Kidney capillary endothelial cell (primary cell): ENCODE measurements at regions not wholly inside any gene's neighbourhood (a gene's known extent, or its start where the extent isn't known, plus 50 kb on each side); places are given as distances from the start of the nearest gene placed in this dataset.

ENCODE experiments used
- DNase-seq: peaks from one replicate; pipeline ENCODE4 v3.0.0-alpha.2; 2018; ENCODE audit warnings: low spot score

DNA sequence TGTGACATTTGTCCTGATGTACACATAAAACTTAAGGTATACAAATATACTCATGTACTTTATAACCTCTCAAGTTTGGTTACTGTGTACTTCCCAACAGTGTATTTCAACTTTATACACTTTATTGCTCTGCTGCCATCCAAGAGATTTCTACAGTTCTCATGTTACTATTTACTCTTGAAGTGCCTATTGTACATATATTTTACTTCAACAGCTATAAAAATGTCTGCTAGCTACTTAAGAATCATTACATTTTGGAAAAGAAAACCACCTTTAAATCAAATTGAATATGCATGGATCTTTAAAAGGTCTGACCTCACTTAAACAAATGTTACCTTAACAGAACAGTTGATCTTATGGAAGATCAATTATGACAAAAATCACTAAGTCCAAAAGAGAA is 1056.4 kb downstream of the ADGRL3 start:
- DNase-seq = no peak

DNA sequence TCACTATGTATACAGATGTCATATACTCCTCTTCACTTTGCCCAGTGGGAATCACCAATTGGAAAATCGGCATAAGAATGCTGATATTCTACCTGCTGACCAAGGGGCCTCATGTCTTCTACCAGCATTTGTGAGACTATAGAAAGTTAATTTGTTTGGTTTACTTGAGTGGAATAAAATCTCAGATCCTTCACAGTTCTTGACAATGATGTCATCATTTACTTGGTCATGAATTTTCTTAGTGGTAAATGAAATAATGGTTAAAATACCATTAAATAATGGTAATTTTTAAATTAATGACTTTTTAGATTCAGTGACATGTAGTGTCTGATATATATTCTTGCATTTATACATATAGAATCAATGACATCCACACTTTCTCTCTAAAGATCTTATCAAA is 1052.6 kb downstream of the ADGRL3 start:
- DNase-seq = no peak

DNA sequence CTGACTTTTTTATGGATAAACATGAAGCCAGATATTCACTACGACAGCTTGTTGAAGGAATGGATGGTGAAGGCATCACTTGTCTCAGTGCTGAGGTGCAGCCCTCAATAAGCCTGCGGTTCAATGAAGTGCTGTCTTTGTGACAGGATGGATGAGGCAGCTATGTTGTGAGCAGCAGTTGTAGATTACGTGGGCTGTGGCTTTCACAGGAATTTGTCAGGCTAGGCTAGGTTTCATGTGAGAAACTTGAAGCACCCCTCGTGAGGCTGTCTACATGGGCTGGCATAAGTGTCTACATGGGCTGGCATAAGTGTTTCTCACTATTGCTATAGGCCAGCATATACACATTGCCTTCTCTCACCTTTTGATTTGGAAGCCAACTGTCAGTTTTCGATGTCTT is 1050.0 kb downstream of the ADGRL3 start:
- no peak for DNase-seq

DNA sequence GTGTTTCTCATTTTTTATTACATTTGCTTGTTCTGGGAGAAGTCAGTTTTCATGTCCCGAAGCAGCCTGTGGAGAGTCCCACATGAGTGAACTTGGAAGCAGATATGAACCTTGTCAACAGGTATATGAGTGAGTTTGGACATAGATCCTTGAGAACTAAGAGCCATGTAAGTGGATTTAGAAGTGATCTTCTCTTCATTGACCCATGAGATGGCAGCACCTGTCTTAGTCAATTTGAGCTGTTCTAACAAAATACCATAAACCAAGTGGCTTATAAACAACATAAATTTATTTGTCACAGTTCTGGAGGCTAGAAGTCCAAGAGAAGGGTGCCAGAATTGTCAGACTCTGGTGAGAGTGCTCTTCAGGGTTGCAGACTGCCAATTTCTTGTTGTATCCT is 1043.8 kb downstream of the ADGRL3 start:
- no peak for DNase-seq

DNA sequence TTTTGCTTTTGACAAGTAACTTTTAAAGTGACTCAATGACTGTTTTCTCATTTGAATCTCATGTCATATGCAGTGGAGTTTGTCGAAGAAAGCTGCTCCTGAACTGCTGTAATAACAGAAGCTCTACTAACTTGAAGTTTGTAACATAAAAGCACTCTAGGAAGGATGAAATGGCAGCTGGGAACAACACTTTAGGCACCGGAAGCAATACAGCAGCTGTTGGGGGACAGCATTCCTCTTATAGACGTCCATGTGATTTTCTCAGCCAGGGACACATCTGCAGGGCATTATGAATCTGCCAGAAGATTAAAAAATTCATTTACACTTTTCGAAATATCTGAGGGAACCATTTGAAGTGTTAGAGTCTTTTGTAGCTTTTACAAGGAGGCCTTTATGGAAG is 1035.8 kb downstream of the ADGRL3 start:
- DNase-seq = no peak

DNA sequence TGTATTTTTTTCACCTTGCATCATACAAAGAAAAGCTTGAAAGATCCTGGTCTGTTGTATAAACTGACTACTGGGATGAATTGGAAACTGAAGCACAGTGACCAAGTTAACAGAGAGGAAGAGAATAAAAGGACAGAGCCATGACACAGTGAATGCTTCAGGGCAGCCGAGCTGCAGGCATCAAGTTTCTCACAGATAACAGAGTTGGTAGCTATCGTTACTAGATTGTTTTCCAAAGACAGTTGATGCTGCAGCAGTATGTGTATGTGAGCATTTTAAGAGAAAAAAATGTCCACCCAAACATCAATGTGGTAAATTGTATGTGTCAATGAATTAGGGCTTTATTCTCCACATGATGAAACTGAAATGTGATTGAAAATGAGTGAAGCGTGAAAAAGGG is 1032.7 kb downstream of the ADGRL3 start:
- no peak for DNase-seq

DNA sequence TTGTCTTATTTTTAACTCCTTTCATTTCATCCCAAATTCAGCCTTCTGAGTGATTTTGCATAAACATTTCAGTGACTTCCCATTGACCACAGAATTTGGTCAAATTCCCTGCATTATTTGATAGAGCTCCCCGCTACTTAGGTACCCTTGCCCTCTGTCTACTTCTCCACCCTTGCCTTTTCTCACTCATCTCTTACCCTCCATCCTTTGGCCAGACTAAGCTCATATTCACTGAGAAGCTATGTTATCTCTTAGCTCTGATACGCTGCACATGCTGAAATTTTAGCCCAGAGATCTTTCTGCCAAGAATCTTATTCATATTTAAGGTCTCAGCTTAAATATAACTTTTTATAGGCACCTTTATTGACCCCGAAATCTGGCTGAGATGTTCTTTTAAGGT is 1031.9 kb downstream of the ADGRL3 start:
- no peak for DNase-seq

GRCh38 chr4:62226082-62226481 is 1026.0 kb downstream of the ADGRL3 start:
- no peak for DNase-seq

DNA sequence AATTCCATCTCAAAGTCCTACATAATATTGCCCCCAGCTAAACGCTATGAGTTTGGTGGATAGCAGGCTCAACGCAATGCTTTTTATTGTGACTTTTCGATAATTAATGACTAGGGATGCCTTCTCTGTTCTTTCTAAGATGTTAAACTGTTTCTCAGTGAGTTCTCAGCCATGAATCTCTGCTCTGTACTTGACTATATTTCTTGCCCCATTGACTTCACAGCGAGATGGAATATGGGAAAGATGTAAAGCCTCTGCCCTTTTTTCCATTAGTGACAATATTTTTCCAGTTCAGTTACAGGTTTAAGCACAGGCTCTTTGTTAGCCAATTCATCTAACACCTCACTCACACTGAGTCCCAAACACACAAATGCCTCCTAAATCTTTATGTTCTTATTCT is 1022.0 kb downstream of the ADGRL3 start:
- no peak for DNase-seq

GRCh38 chr4:62210486-62210885 is 1010.4 kb downstream of the ADGRL3 start:
- DNase-seq = no peak

DNA sequence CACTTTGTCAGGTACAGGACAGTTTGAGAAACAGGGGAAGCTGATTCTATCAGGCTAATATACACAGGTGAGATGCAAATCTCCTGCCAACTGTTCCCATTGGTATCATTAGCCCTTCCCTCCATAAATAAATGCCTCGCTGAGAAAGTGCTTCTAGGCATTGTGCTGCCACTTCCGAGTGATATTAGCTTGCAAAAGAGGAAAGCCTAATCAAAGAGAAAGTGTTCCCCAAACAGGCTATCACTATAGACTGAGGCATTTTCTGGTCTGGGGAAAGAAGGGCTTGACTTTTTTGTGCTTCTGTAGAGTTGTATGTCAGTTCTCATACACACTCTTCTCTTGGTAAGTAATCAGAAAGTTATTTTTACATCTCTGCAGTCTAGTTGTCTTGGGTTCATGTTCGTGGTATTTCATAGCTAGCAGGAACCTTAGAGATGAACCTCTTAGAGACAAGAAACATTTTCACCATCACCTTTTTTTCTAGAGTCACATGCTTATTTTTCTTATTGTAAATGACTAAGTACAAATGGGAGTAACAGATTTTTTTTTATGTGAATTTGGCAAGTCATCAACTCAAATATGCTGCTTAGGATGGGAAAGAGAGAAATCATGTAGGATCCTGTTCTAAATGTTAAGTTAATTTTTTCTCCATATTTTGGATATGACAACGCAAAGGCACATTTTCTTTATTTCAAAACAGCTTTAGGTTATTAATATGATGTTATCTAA is 1009.8 kb downstream of the ADGRL3 start:
- DNase-seq = no peak

GRCh38 chr4:62208921-62209320 is 1008.8 kb downstream of the ADGRL3 start:
- DNase-seq = no peak

GRCh38 chr4:62204136-62204535 is 1004.0 kb downstream of the ADGRL3 start:
- no peak for DNase-seq

DNA sequence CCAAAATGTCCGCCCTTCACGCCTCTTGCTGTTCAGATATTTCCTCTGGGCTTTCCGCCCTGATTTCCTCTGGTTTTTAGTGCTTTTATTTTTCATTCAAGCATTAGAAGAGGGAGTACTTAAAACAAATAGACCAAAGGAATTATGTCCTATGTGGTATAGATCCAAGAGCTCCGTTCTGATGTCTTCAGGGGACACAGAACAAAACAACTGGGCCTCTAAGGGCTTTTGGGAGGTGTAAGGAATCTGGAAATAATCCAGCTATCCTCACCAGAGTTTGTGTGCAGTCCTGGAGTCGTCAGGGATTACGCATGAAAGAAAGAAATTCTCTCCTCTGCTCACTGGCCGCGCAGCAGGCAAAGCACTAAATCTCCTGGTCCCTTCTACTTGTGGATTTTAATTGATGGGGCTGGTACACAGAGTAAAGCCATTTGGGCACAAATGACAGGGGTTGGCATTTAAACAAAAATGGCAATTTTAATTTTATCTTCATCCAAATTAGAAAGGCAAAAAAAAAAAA is 999.2 kb downstream of the ADGRL3 start:
- DNase-seq = no peak

DNA sequence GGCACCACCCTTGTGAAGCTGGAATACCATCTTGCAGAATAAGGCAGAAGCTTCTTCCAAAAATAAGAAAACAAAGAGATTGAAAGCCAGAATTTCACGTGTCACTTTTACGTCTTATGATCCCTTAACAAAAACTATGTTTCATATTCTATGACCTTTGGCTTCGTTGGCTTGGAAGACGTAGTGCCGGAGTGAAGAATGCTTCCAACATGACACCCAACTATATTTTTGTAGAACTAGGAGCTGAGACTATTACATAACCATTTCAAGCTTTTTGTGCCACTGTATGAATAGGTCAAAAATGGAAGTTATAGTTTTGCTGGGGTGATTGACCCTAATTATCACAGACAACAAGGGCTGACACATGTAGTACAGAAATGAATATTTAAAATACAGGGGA is 996.2 kb downstream of the ADGRL3 start:
- DNase-seq = no peak

- DNase-seq = no peak
Observed at GRCh38 chr4:62194342-62194741, 994.2 kb downstream of the ADGRL3 start.

DNA sequence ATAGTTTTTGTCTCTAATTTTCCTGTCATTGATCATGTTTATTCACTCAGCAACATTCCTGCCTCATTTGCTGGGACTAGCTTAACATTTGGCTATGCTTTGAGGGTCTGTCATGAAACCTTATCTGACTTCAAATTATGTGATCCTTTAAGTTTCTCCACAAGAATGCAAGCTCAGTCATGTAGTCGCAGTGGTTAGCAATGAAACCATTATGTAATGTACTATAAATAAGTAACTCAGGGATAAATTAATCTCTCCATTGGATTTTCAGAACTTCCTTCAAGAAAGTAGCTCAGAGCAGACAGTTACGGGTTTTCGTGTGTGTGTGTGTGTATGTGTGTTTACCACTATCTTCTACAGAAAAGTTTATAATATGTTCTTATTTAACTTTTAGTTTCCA is 993.6 kb downstream of the ADGRL3 start:
- no peak for DNase-seq

DNA sequence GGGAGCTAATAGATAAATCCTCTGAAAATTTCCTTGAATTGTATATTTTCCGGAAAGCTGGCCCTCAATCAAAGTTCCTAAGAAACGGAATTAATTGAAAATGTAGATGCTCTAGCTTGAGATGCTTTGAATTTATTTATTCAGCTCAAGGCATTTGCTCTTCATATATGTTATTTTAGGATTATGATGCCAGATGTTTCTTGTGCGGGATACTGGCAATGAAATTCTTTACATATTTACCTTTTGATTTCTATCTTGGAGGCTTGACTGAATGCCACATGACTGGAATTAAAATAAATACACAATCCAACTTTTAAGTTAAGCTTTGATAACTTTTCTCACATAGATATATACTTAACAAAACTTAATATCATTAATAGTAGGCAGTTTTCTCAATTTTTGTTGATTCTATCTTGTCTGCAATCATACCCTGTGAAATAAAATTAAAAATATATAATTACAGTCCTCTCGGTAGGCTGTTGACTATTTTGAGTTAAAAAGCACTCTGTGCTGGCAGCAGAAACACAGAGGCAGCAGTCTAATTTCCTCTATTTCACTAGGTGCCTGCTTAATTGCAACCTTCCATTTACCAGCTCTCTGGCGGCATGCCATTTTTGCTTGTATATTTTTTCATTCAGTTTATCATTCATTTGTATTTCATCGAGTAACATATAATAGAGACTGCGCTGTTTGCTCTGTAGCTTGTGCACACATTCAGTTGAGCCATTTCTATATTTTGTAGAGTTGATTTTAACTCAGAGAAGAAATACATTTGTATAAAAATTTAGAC is 991.5 kb downstream of the ADGRL3 start:
- no peak for DNase-seq

DNA sequence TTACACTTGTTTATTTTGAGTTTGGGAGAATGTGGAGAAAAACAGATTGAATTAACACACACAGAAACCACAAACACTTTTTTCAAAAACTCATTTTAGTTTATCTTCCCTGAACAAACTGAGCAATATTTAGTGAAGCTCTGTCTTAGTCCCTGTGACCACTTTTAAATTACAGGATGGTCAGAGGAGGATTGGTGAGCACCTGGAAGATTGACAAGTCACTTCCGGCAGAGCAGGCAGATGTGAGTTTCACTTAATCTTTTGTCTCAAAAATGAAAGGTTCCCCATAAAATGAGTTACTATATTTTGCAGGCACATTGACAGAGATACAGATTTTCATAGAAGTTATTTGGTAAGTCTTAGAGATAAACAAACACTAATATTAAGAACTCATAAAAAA is 970.1 kb downstream of the ADGRL3 start:
- DNase-seq = no peak

DNA sequence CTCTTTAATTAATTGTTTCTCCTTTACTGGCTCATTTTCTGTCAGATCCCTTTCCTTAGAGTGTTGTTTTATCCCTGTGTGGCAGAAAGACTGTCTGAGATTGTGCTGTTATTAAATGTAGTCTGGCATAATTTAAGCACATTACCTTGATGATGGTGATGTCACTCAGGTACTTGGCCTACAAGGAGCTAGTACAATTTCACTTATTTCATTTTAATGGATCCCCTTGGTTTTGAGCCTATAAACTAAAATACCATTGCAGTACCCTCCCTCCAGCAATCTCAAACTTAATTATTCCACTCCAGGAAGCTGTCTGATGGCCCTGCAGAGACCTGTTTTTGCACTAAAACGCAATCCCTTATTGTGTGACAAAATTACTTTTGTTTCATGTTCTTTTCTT is 968.6 kb downstream of the ADGRL3 start:
- DNase-seq = no peak

DNA sequence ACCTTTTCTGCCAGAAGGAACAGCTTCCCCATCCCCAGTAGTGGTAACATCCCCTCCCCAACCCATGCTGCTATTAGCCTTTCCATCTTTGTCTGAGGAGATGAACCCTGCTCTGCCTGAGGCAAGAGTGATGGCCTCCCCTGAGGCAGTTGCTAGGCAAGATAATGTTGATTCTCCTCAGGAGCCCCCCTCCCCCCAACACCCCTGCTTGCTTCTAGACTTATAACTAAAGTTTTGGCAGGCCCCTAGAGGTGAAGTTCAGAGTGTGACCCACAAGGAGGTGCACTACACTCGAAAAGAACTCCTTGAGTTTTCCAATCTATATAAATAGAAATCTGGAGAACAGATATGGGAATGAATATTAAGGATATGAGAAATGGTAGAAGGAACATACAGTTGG is 962.5 kb downstream of the ADGRL3 start:
- no peak for DNase-seq

DNA sequence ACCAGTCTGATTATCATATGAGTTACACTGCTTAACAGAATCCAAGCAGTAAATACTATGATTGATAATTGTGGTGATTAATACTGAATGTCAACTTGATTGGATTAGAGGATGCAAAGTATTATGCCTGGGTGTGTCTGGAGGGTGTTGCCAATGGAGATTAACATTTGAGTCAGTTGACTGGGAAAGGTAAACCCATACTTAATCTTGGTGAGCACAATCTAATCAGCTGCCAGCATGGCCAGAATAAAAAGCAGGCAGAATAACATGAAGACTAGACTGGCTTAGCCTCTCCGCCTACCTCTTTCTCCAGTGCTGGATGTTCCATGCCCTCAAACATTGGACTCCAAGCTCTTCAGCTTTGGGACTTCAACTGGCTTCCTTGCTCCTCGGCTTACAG is 961.3 kb downstream of the ADGRL3 start:
- no peak for DNase-seq

DNA sequence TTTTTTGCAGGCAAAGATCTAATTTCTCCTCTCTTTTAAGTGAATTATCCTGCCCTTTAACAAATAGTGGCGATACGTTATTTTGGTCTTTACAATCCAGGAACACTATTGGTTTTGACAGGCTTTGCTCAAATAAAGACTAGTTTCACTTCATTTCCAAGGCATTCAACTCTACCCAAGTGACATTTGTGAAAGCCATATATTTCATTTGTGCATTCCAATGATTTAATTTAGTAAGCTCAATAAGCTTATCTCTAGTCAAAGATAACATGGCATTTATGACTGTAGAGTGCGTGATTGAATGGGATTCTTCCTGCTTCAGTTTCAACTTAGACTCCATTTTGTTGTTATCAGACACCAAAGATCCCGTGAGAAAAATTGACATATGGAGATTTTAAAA is 959.8 kb downstream of the ADGRL3 start:
- no peak for DNase-seq

DNA sequence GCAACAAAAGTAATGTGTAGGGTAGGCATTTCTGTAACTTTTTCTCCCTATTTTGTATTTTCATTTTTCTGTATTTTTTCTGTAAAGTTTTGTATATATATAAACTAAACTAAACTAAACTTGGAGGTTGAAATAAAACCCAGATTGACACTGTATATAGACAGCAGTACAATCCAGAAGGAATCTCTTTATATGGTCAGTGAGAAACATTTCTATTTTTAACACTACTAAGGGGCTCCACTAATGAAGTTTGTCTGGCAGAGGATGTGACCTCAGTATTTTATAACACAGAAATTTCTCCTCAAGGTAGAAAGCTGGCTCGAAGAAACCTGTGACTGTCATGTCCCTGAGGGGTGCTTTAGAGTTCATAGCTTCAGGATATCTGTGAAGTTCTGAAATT is 959.2 kb downstream of the ADGRL3 start:
- DNase-seq = no peak
